Common myeloid progenitor, CD34-positive (primary cell): ENCODE measurements at regions not wholly inside any gene's neighbourhood (a gene's known extent, or its start where the extent isn't known, plus 50 kb on each side); places are given as distances from the start of the nearest gene placed in this dataset.

ENCODE experiments used
- CTCF ChIA-PET: fragments of 350-600 bp; sonication (Branson Sonifier 250); formaldehyde crosslinking; loops from one replicate; lab custom pipeline; 2021; ENCODE audit warnings: antibody characterized with exemption; lab: Charles Lee
- POLR2A ChIA-PET: fragments of 350-600 bp; sonication (Branson Sonifier 250); formaldehyde crosslinking; loops from one replicate; lab custom pipeline; 2021; ENCODE audit warnings: antibody characterized with exemption; lab: Charles Lee
- DNase-seq, 3 donors: peaks; one replicate each; pipeline versions ENCODE4 v3.0.0 to v3.0.0-alpha.2; 2013
- H3K27ac ChIP-seq, 2 experiments: 1 replicate in 1 of 2; 2 replicates in 1 of 2; pipeline ENCODE4 v1.7.0; 2013; ENCODE audit warnings: inconsistent platforms in 2 of 2, low read length in 2 of 2, mild to moderate bottlenecking in 2 of 2, low read depth in 1 of 2, moderate library complexity in 1 of 2; ENCODE audit not compliant: severe bottlenecking in 2 of 2, insufficient read depth in 1 of 2, poor library complexity in 1 of 2
- H3K27me3 ChIP-seq, 5 experiments: replicated peaks in 2 of 5; 1 replicate in 3 of 5; 2 replicates in 2 of 5; pipeline versions ENCODE4 v1.6.1 to v1.7.0; 2013; ENCODE audit warnings: low read length in 4 of 5, mild to moderate bottlenecking in 2 of 5, moderate library complexity in 2 of 5, inconsistent platforms in 1 of 5; ENCODE audit not compliant: insufficient read depth in 5 of 5, control insufficient read depth in 4 of 5
- H3K36me3 ChIP-seq, 4 experiments: 1 replicate in 2 of 4; 2 replicates in 2 of 4; pipeline versions ENCODE4 v1.6.1 to v1.7.0; 2013; ENCODE audit warnings: low read length in 3 of 4, control low read depth in 1 of 4, mild to moderate bottlenecking in 1 of 4; ENCODE audit not compliant: control insufficient read depth in 4 of 4, insufficient read depth in 4 of 4
- H3K4me1 ChIP-seq, 4 experiments: 1 replicate in 3 of 4; 2 replicates in 1 of 4; pipeline versions ENCODE4 v1.6.1 to v1.7.1; 2013; ENCODE audit warnings: low read length in 3 of 4, mild to moderate bottlenecking in 3 of 4, control low read depth in 1 of 4, inconsistent platforms in 1 of 4, moderate library complexity in 1 of 4; ENCODE audit not compliant: control insufficient read depth in 4 of 4, insufficient read depth in 4 of 4; ENCODE audit errors: control extremely low read depth in 1 of 4
- H3K4me3 ChIP-seq, 7 experiments: 1 replicate in 4 of 7; 2 replicates in 3 of 7; pipeline versions ENCODE4 v1.5.1 to v1.7.0; 2013; ENCODE audit warnings: mild to moderate bottlenecking in 7 of 7, low read length in 6 of 7, moderate library complexity in 6 of 7, inconsistent platforms in 2 of 7, low read depth in 2 of 7, control low read depth in 1 of 7; ENCODE audit not compliant: insufficient read depth in 4 of 7, control insufficient read depth in 1 of 7; ENCODE audit errors: extremely low read depth in 1 of 7
- H3K9me3 ChIP-seq, 5 experiments: 1 replicate in 4 of 5; 2 replicates in 1 of 5; pipeline versions ENCODE4 v1.6.1 to v1.7.1; 2013; ENCODE audit warnings: low read length in 4 of 5, mild to moderate bottlenecking in 2 of 5, inconsistent platforms in 1 of 5, low read depth in 1 of 5, moderate library complexity in 1 of 5; ENCODE audit not compliant: control insufficient read depth in 4 of 5, insufficient read depth in 2 of 5; ENCODE audit errors: control extremely low read depth in 1 of 5
- WGBS: methylation state at CpG from one replicate; pipeline ENCODE4 v1.1.5; 2013; ENCODE audit not compliant: insufficient coverage; 5-methylcytosine and 5-hydroxymethylcytosine counted together

DNA sequence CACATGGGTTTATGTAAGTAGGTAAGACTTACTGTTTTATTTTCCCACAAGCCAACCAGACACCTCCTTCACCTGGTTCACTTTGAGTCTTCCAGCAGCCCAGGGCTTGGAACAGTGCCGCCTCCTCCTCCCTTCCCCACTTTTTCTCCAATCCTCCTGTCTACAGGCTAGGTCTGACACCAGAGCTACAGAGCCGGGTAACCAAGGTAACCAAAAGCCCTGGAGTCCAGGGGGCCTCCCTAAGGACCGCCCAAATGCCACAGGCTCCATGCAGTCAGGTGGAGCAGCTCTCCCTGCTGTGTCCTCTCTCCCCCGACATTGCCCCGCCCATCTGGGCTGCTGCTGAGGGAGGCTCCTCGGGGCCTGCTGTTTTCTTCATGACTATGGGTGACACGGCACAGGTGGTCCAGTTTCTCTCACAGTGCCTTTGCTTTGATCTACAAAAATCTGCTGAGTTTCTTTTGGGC, 138.0 kb upstream of the EFNA5 start:
- Histone ChIP-seq H3K36me3 (no peaks in the 10 kb centered on the region), H3K9me3 (peaks cover 0 to 2% (median 0%) of the 10 kb centered on the region in 5 experiments), H3K27ac (no peak overlapping the region), H3K4me3 (no peak overlapping the region), H3K27me3 (no peaks in the 10 kb centered on the region), H3K4me1 (peaks cover 0 to 4% (median 0%) of the 10 kb centered on the region in 4 experiments)
- ChIA-PET CTCF (no interaction called here), POLR2A (no interaction called here)
- WGBS: 96% methylated on average over 4 of the region's 7 CpGs
- DNase-seq: no peak

GRCh38 chr5:107807431-107807830, 136.7 kb upstream of the EFNA5 start:
- Histone ChIP-seq H3K27ac (no peak overlapping the region), H3K27me3 (no peaks in the 10 kb centered on the region), H3K36me3 (no peaks in the 10 kb centered on the region), H3K4me3 (no peak overlapping the region), H3K4me1 (no peaks in the 10 kb centered on the region), H3K9me3 (peaks cover 0 to 2% (median 0%) of the 10 kb centered on the region in 5 experiments)
- WGBS: 94% methylated on average over 5 of the region's 5 CpGs
- POLR2A ChIA-PET: no interaction called here
- CTCF ChIA-PET: no interaction called here
- DNase-seq: no peak

DNA sequence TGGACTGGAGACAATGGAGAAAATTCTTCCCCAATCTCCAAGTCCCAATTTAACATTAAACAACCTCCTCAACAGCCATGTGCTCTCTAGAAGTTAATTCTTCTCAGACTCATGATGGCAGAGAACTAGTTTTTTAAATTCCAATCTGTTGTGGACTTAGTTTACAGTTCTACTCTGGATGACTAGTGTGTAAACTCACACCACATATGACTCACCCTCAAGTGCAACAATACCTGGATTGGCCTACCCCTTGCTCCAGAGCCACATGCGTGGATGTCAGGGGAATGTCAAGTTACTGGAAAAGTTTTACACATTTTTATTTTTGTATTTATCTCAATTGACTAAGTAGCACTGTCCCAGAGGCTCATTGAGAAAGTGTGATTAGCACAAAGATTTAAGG, 136.0 kb upstream of the EFNA5 start:
- Histone ChIP-seq H3K9me3 (no peaks in the 10 kb centered on the region), H3K4me3 (no peak overlapping the region), H3K4me1 (no peaks in the 10 kb centered on the region), H3K27ac (no peak overlapping the region), H3K27me3 (peaks cover 0 to 3% (median 0%) of the 10 kb centered on the region in 5 experiments), H3K36me3 (no peaks in the 10 kb centered on the region)
- whole genome bisulfite sequencing: no CpG with 5 or more reads among the region's 1 CpG
- ChIA-PET POLR2A (no interaction called here), CTCF (no interaction called here)
- DNase-seq: no peak

DNA sequence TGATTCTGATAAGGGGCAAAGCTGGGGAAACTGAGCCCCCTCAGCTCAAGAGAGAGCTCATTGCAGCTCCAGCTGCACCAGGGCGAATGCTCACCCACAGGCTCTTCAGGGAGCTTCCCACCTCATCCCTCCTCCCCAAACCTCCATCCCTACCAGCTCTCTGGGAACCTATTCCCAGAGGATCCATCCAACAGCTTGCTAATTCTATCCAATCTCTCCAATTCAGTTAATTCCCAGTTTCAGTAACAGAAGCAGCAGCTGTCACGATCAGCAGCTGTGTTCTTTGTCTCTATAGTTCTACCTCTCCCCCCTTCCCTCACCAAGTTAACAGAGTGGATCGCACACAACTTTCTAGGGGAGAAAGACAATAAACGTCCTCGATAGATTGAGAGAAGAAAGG, 135.5 kb upstream of the EFNA5 start:
- no peak overlapping the region for H3K4me3 ChIP-seq
- H3K9me3 ChIP-seq: no peaks in the 10 kb centered on the region
- H3K27ac ChIP-seq: no peak overlapping the region
- H3K36me3 ChIP-seq: no peaks in the 10 kb centered on the region
- peaks cover 0 to 3% (median 0%) of the 10 kb centered on the region in 5 experiments for H3K27me3 ChIP-seq
- WGBS: 93% methylated on average over 2 of the region's 5 CpGs
- POLR2A ChIA-PET: no interaction called here
- DNase-seq: no peak
- CTCF ChIA-PET: no interaction called here
- no peaks in the 10 kb centered on the region for H3K4me1 ChIP-seq

GRCh38 chr5:107805824-107806223, 135.1 kb upstream of the EFNA5 start:
- ChIA-PET CTCF (no interaction called here), POLR2A (no interaction called here)
- Histone ChIP-seq H3K4me1 (no peaks in the 10 kb centered on the region), H3K4me3 (no peak overlapping the region), H3K9me3 (no peaks in the 10 kb centered on the region), H3K27ac (no peak overlapping the region), H3K27me3 (peaks cover 0 to 3% (median 0%) of the 10 kb centered on the region in 5 experiments), H3K36me3 (no peaks in the 10 kb centered on the region)
- DNase-seq: no peak
- 79% methylated on average over 3 of the region's 3 CpGs for WGBS

- WGBS: 100% methylated on average over 1 of the region's 6 CpGs
- Histone ChIP-seq H3K4me1 (no peaks in the 10 kb centered on the region), H3K9me3 (no peaks in the 10 kb centered on the region), H3K27me3 (peaks cover 0 to 3% (median 0%) of the 10 kb centered on the region in 5 experiments), H3K36me3 (no peaks in the 10 kb centered on the region), H3K27ac (no peak overlapping the region), H3K4me3 (no peak overlapping the region)
- no peak for DNase-seq
- POLR2A ChIA-PET: no interaction called here
- CTCF ChIA-PET: no interaction called here
These were observed 134.4 kb upstream of the EFNA5 start for GRCh38 chr5:107805166-107805565.

DNA sequence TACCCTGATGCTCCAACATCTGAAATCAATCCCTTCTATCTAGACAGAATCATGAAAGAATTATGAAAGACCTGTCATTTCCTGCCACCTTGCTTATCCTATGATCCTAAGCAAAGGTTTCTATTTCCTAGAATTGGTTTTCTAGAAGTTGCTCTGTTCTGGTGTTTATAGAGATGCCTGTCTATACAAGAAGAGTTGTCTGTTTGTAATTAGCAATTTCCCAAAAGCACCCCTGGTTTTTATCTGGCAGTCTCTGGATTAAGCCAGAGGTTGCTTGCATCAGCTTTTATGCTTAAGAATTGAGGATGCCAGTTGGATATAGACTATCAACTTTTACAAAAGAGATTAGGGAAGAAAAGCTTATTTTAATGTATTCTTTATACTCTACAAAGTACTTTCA, 133.0 kb upstream of the EFNA5 start:
- no peak for DNase-seq
- no peaks in the 10 kb centered on the region for H3K36me3 ChIP-seq
- no peak overlapping the region for H3K4me3 ChIP-seq
- no peaks in the 10 kb centered on the region for H3K9me3 ChIP-seq
- peaks cover 0 to 3% (median 0%) of the 10 kb centered on the region in 5 experiments for H3K27me3 ChIP-seq
- no peaks in the 10 kb centered on the region for H3K4me1 ChIP-seq
- ChIA-PET POLR2A (no interaction called here), CTCF (no interaction called here)
- H3K27ac ChIP-seq: no peak overlapping the region
